ENCODE measurements at regions not wholly inside any gene's neighbourhood (a gene's known extent, or its start where the extent isn't known, plus 50 kb on each side); places are given as distances from the start of the nearest gene placed in this dataset.
"Not testable (repeated sequence)": the region's sequence is repeated elsewhere in the genome, so short reads cannot be mapped to it uniquely, and the experiment has no call there.

- FAIRE-seq; POLR2A ChIA-PET (ENCODE audit: partially characterized antibody); H3K27ac ChIP-seq (ENCODE audit: low read depth, low read length); H3K23me2 ChIP-seq (ENCODE audit: low read depth, low read length); H4K8ac ChIP-seq (ENCODE audit: extremely low read depth, insufficient read depth, low read length); H3K79me2 ChIP-seq (ENCODE audit: control insufficient read depth in 1 of 2, insufficient read depth in 2 of 2, low read length in 2 of 2); H2BK20ac ChIP-seq (ENCODE audit: low read length); H3K23ac ChIP-seq (ENCODE audit: insufficient read length); H3K9me3 ChIP-seq (ENCODE audit: insufficient read depth in 2 of 2, low read depth in 1 of 2, low read length in 1 of 2); H2BK15ac ChIP-seq (ENCODE audit: low read length); H3K79me1 ChIP-seq (ENCODE audit: low read depth, low read length); H4K20me1 ChIP-seq (replicated peaks in 1 of 2; ENCODE audit: control insufficient read depth in 1 of 2, insufficient read depth in 2 of 2, low read length in 2 of 2); H3K56ac ChIP-seq (replicated peaks; ENCODE audit: insufficient read length, low read depth, low read length); H2AK5ac ChIP-seq (ENCODE audit: low read depth, low read length); H2BK12ac ChIP-seq (ENCODE audit: low read depth, low read length); H3K14ac ChIP-seq (ENCODE audit: insufficient read length); H3K4ac ChIP-seq (replicated peaks; ENCODE audit: insufficient read length, low read depth, low read length); H3K36me3 ChIP-seq (ENCODE audit: control insufficient read depth in 2 of 4, insufficient read depth in 4 of 4, low read length in 3 of 4); H3K4me1 ChIP-seq (replicated peaks in 1 of 4; ENCODE audit: control insufficient read depth in 3 of 4, insufficient read depth in 4 of 4, low read length in 3 of 4); H2BK120ac ChIP-seq (replicated peaks; ENCODE audit: low read depth, low read length); H3K9ac ChIP-seq (replicated peaks in 1 of 4; ENCODE audit: extremely low read depth in 1 of 4, low read depth in 3 of 4, low read length in 3 of 4); H3K27me3 ChIP-seq (replicated peaks in 1 of 4; ENCODE audit: control insufficient read depth in 3 of 4, extremely low read depth in 1 of 4, insufficient read depth in 3 of 4, low read length in 3 of 4); H4K91ac ChIP-seq (replicated peaks; ENCODE audit: insufficient read length, low read length); H2BK5ac ChIP-seq (ENCODE audit: low read depth, low read length); H4K5ac ChIP-seq (ENCODE audit: insufficient read length, low read depth, low read length); H3K18ac ChIP-seq (ENCODE audit: extremely low read depth, low read length): not testable (repeated sequence)
- H2AFZ ChIP-seq (ENCODE audit: low read length): peak overlapping the region; percentile 98
- peak; percentile 58 to 81 for DNase-seq (ENCODE audit: low read depth in 1 of 2, low spot score in 2 of 2)
- peak overlapping the region; percentile 5 to 93; a peak in 3 of 4 replicates for H3K4me2 ChIP-seq (ENCODE audit: insufficient read depth in 1 of 2, low read depth in 2 of 2, low read length in 2 of 2)
- WGBS, 2 experiments (ENCODE audit: extremely low coverage in 1 of 2, insufficient coverage in 1 of 2, insufficient read length in 1 of 2, insufficient replicate concordance in 2 of 2, low coverage in 1 of 2, low lambda C conversion rate in 2 of 2, missing lambda C conversion rate in 1 of 2): 11% methylated on average over 11 of the region's 12 CpGs; no CpG with 5 or more reads in 1 of the 2 experiments
- TF ChIP-seq CREB1 (IDR thresholded peaks at IDR 0.05): 0 out of 2 replicates have a peak, but pooled peaks have one; percentile 19
- peak; percentile 30 for TF ChIP-seq KDM4A (IDR thresholded peaks at IDR 0.05; ENCODE audit: low read depth, low read length, severe bottlenecking)
- TF ChIP-seq YY1 (IDR thresholded peaks at IDR 0.05; ENCODE audit: low read depth, low read length): peak; percentile 78
- peak; percentile 35 to 53 for TF ChIP-seq RAD21 (IDR thresholded peaks at IDR 0.05 in 1 of 2, conservative IDR thresholded peaks at IDR 0.05 in 1 of 2; ENCODE audit: low read depth in 2 of 2, low read length in 2 of 2)
- peak; percentile 55 to 62 (median 62) for TF ChIP-seq CTCF (IDR thresholded peaks at IDR 0.05; ENCODE audit: control extremely low read depth in 1 of 3, insufficient read depth in 1 of 3, low read depth in 1 of 3, low read length in 3 of 3)
- peak overlapping the region in 3 of 4 experiments; percentile 41 to 55 (median 42); a peak in 5 of 8 replicates for H3K4me3 ChIP-seq (ENCODE audit: extremely low read depth in 1 of 4, insufficient read depth in 2 of 4, low read depth in 3 of 4, low read length in 4 of 4)
- CTCF ChIA-PET (ENCODE audit: partially characterized antibody): interaction anchor here (0.6 to 3.7 kb wide), 32 partner anchors 9 to 433 kb away, joined by 3 to 29 read pairs (median 4); no protein-coding TSS in a partner anchor
Observed at GRCh38 chr15:77910030-77910911, 167.2 kb downstream of the TBC1D2B start.

All from H1 (cell line).